ENCODE measurements at regions not wholly inside any gene's neighbourhood (a gene's known extent, or its start where the extent isn't known, plus 50 kb on each side); places are given as distances from the start of the nearest gene placed in this dataset.

- no peak for TF ChIP-seq GATA2 (IDR thresholded peaks at IDR 0.05; ENCODE audit: low read depth, low read length)
- no peak for TF ChIP-seq GATA3 (IDR thresholded peaks at IDR 0.05; ENCODE audit: low read depth, low read length)
Observed at GRCh38 chr2:104088745-104089144, 765.2 kb upstream of the POU3F3 start.
